OCI-LY7 (cell line): ENCODE measurements at regions not wholly inside any gene's neighbourhood (a gene's known extent, or its start where the extent isn't known, plus 50 kb on each side); places are given as distances from the start of the nearest gene placed in this dataset.
"Not testable (repeated sequence)": the region's sequence is repeated elsewhere in the genome, so short reads cannot be mapped to it uniquely, and the experiment has no call there.

ENCODE experiments used
- BruUV-seq: library from RNA; stranded (reverse); fragments of 400-500 nt; replicated peaks from 2 replicates; lab custom pipeline; 2021; lab: Mats Ljungman, UMichigan
- CTCF ChIA-PET: fragments of 300-600 bp; sonication (Branson Sonifier 250); formaldehyde crosslinking; loops from one replicate; lab custom pipeline; 2022; ENCODE audit warnings: antibody characterized with exemption; ENCODE audit not compliant: unreplicated experiment; lab: Charles Lee
- POLR2A ChIA-PET: fragments of 300-600 bp; sonication (Branson Sonifier 250); formaldehyde crosslinking; loops from one replicate; lab custom pipeline; 2022; ENCODE audit warnings: antibody characterized with exemption; lab: Charles Lee
- DNase-seq: peaks from one replicate; pipeline ENCODE4 v3.0.0-alpha.2; 2015; ENCODE audit warnings: low spot score
- H2AFZ ChIP-seq: fragments of 200-600 bp; sonication (generic), shearing (Covaris generic); 2 replicates; pipeline ENCODE4 v1.6.1; 2014; ENCODE audit warnings: mild to moderate bottlenecking, antibody characterized with exemption, low read length, moderate library complexity
- H3K27ac ChIP-seq: fragments of 200-600 bp; sonication (generic); 2 replicates; pipeline ENCODE4 v1.5.1; 2014; ENCODE audit warnings: mixed run types, low read depth, mild to moderate bottlenecking, moderate library complexity, low read length, inconsistent platforms; ENCODE audit not compliant: poor library complexity, severe bottlenecking
- H3K36me3 ChIP-seq: fragments of 200-600 bp; sonication (generic); 2 replicates; pipeline ENCODE4 v1.6.1; 2014; ENCODE audit warnings: mild to moderate bottlenecking, antibody characterized with exemption, low read length, moderate library complexity, mixed read lengths; ENCODE audit not compliant: insufficient read depth
- H3K4me1 ChIP-seq: fragments of 200-600 bp; sonication (generic); 2 replicates; pipeline ENCODE4 v1.5.1; 2014; ENCODE audit warnings: mild to moderate bottlenecking, low read length; ENCODE audit not compliant: insufficient read depth, poor library complexity, severe bottlenecking
- H3K4me2 ChIP-seq: fragments of 200-600 bp; sonication (generic); 2 replicates; pipeline ENCODE4 v1.6.1; 2014; ENCODE audit warnings: mild to moderate bottlenecking, low read length
- H3K4me3 ChIP-seq: fragments of 200-600 bp; sonication (generic); 2 replicates; pipeline ENCODE4 v1.5.1; 2014; ENCODE audit warnings: mild to moderate bottlenecking, low read depth, low read length; ENCODE audit not compliant: poor library complexity, severe bottlenecking
- H3K79me2 ChIP-seq: fragments of 200-600 bp; sonication (generic); 2 replicates; pipeline ENCODE4 v1.6.1; 2016; ENCODE audit warnings: low read depth, mild to moderate bottlenecking, low read length, moderate library complexity, mixed read lengths; ENCODE audit not compliant: insufficient read depth
- H3K9me2 ChIP-seq: fragments of 200-600 bp; sonication (generic); 2 replicates; pipeline ENCODE4 v1.6.1; 2016; ENCODE audit warnings: mild to moderate bottlenecking, low read length, mixed read lengths; ENCODE audit not compliant: insufficient read depth
- H3K9me3 ChIP-seq: fragments of 200-600 bp; sonication (generic); 2 replicates; pipeline ENCODE4 v1.6.1; 2014; ENCODE audit warnings: mild to moderate bottlenecking, mixed run types, low read length, mixed read lengths
- H4K20me1 ChIP-seq: fragments of 200-600 bp; sonication (generic); 2 replicates; pipeline ENCODE4 v1.6.1; 2014; ENCODE audit warnings: mild to moderate bottlenecking, antibody characterized with exemption, low read length, moderate library complexity, mixed read lengths; ENCODE audit not compliant: insufficient read depth
- EZH2phosphoT487 ChIP-seq: fragments of 200-600 bp; sonication (generic); IDR thresholded peaks from 2 replicates; pipeline ENCODE4 v1.6.1; 2018; ENCODE audit warnings: low read depth, borderline replicate concordance, mild to moderate bottlenecking, mixed run types, antibody characterized with exemption, low read length, moderate library complexity, mixed read lengths
- intact Hi-C: fragments of 100-400 bp; cut with micrococcal nuclease; formaldehyde crosslinking; loops from one replicate; pipeline ENCODE4 v1.10.0; 2022; ENCODE audit not compliant: unreplicated experiment
- TF ChIP-seq, protein P1 (sequence below): fragments of 200-600 bp; sonication (generic); conservative IDR thresholded peaks from 2 replicates; pipeline ENCODE4 v1.5.1; 2014; ENCODE audit warnings: mild to moderate bottlenecking, antibody characterized with exemption, low read length, moderate library complexity, mixed read lengths

DNA sequence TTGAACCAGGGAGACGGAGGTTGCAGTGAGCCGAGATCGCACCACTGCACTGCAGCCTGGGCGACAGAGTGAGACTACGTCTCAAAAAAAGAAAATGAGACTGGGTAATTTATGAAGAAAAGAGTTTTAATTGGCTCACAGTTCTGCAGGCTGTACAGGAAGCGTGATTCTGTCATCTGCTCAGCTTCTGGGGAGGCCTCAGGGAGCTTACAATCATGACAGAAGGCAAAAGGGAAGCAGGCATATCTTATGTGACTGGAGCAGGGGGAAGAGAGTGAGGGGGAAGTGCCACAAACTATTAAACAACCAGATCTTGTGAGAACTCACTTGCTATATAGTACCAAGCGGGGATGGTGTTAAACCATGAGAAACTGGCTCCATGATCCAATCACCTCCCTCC lies 1476.2 kb upstream of the DEFB115 start:
- CTCF ChIA-PET, POLR2A ChIA-PET, H4K20me1 ChIP-seq, H3K36me3 ChIP-seq, BruUV-seq, H3K4me3 ChIP-seq, H2AFZ ChIP-seq, H3K4me1 ChIP-seq, intact Hi-C loops, H3K27ac ChIP-seq, H3K79me2 ChIP-seq, H3K9me2 ChIP-seq, H3K9me3 ChIP-seq, H3K4me2 ChIP-seq, DNase-seq: not testable (repeated sequence)

DNA sequence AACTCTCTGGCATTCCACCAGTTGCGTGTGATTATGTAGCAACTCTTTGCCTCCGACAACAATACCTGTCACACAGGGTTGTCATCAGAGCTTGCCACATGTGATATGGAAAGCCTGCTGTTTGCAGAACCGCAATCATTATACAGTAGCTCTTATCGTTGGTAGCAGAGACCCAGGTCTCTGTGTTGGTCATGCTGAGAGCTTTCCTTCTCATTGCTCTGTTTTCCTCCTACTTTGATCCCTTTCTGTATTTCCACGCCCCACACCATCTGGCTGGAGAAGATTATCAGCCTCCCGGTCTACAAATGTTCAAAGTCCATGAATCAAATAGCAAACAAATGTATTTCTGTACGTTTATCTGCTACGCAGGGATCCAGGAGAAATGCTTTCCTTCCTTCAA lies 1475.6 kb upstream of the DEFB115 start:
- H3K79me2 ChIP-seq, POLR2A ChIA-PET, H3K36me3 ChIP-seq, H3K9me3 ChIP-seq, H3K9me2 ChIP-seq, H3K27ac ChIP-seq, CTCF ChIA-PET, H3K4me3 ChIP-seq, H3K4me1 ChIP-seq, DNase-seq, H3K4me2 ChIP-seq, BruUV-seq, H2AFZ ChIP-seq, H4K20me1 ChIP-seq, intact Hi-C loops: not testable (repeated sequence)

DNA sequence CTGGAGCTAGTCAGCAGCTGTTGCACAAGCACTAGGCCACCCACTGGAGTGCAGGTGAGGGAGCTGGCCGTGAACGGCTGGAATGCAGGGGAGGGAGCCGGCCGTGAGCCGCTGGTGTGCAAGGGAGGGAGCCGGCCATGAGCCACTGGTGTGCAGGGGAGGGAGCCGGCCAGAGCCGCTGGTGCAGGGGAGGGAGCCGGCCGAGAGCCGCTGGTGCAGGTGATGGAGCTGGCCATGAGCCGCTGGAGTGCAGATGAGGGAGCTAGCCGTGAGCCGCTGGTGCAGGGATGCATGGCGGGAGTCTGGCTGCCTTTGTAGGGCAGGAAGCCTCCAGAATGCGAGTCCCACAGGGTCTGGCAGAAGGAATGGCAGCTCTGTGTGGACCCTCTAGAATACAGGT lies 1470.0 kb upstream of the DEFB115 start:
- H3K9me2 ChIP-seq, H4K20me1 ChIP-seq, BruUV-seq, POLR2A ChIA-PET, intact Hi-C loops, DNase-seq, H3K79me2 ChIP-seq, H3K4me3 ChIP-seq, H3K27ac ChIP-seq, H3K4me1 ChIP-seq, H2AFZ ChIP-seq, H3K36me3 ChIP-seq, CTCF ChIA-PET, H3K9me3 ChIP-seq, H3K4me2 ChIP-seq: not testable (repeated sequence)

DNA sequence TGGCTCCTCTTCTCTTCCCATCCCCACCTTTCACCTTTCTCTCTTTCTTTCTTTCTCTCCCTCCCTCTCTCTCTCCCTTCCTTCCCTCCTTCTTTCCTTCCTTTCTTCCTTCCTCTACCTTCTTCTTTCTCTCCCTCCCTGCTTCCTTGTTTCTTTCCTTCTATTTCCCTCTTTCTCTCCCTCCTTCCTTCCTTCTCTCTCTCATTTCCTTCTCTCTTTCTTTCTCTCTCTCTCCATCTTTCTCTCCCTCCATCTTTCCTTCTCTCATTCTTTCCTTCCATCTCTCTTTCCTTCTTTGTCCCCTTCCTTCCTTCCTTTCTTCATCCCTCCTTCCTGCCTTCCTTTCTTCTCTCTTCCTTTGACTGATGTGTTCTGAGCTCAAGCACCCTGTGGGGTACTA lies 1467.0 kb upstream of the DEFB115 start:
- DNase-seq = no peak
- intact Hi-C loops = no loop called here
- CTCF ChIA-PET = no interaction called here

DNA sequence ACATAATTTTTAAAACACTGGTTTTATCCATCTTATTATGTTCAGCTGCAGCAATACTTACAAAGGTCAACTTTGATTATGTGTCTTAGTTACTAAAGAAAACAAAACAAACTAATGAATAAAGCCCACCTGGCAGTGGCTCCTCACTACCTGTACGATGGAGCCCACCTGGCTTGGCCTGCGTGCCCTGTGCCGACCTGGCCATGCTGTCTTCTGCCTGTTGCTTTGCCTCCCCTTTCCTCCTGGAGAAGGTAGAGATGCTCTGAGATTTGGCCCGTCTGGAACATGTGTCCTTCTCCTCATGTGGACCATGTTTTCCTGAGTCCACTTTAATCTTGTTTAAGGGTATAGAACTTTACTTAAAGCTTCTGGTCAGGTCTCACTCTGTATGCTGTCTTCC lies 1426.0 kb upstream of the DEFB115 start:
- BruUV-seq, intact Hi-C loops: not testable (repeated sequence)

More for the DNA sequence above, 1467.0 kb upstream of the DEFB115 start:
- H3K4me2 ChIP-seq = no peak overlapping the region
- no peaks in the 10 kb centered on the region for H3K9me2 ChIP-seq
- TF ChIP-seq, protein P1, sequence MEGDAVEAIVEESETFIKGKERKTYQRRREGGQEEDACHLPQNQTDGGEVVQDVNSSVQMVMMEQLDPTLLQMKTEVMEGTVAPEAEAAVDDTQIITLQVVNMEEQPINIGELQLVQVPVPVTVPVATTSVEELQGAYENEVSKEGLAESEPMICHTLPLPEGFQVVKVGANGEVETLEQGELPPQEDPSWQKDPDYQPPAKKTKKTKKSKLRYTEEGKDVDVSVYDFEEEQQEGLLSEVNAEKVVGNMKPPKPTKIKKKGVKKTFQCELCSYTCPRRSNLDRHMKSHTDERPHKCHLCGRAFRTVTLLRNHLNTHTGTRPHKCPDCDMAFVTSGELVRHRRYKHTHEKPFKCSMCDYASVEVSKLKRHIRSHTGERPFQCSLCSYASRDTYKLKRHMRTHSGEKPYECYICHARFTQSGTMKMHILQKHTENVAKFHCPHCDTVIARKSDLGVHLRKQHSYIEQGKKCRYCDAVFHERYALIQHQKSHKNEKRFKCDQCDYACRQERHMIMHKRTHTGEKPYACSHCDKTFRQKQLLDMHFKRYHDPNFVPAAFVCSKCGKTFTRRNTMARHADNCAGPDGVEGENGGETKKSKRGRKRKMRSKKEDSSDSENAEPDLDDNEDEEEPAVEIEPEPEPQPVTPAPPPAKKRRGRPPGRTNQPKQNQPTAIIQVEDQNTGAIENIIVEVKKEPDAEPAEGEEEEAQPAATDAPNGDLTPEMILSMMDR = no peak
- TF ChIP-seq EZH2phosphoT487 = no peak
- H3K79me2 ChIP-seq = no peaks in the 10 kb centered on the region
- no peak overlapping the region for H3K27ac ChIP-seq
- H3K36me3 ChIP-seq = no peaks in the 10 kb centered on the region
- no TSS peak for BruUV-seq
- no peaks in the 10 kb centered on the region for H3K9me3 ChIP-seq
- no peak overlapping the region for H2AFZ ChIP-seq
- H4K20me1 ChIP-seq = no peaks in the 10 kb centered on the region
- POLR2A ChIA-PET = no interaction called here
- no peaks in the 10 kb centered on the region for H3K4me1 ChIP-seq
- no peak overlapping the region for H3K4me3 ChIP-seq

DNA sequence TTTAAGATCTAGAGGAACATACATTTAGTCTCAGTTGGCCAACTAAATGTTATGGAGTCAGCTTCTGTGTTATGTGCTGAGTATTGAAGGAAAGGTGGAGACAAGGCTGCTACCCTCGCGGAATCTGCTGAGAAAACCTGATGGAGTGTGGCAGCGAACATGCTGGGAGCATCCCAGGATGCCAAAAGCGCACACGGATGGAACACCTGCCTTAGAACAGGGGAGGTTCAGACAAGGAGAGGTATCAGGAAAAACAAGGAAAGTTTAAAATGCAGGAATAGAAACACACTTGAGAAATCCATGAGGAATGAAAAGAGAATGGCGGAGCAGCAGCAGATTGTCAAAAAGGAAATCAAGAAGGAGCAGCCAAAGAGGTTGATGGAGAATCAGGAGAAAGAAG lies 1389.5 kb upstream of the DEFB115 start:
- H4K20me1 ChIP-seq, DNase-seq, H3K4me2 ChIP-seq, CTCF ChIA-PET, H3K79me2 ChIP-seq, BruUV-seq, H3K4me3 ChIP-seq, H3K36me3 ChIP-seq, POLR2A ChIA-PET, H3K27ac ChIP-seq, H2AFZ ChIP-seq, H3K9me3 ChIP-seq, H3K9me2 ChIP-seq, H3K4me1 ChIP-seq: not testable (repeated sequence)
- intact Hi-C loops = loop anchor here (5.0 kb wide), 1 partner anchor 746 kb away; no protein-coding TSS in a partner anchor

More for the DNA sequence above, 1426.0 kb upstream of the DEFB115 start:
- H2AFZ ChIP-seq, H3K79me2 ChIP-seq, H3K9me2 ChIP-seq, CTCF ChIA-PET, H3K36me3 ChIP-seq, POLR2A ChIA-PET, H3K9me3 ChIP-seq, H3K4me1 ChIP-seq, H3K27ac ChIP-seq, DNase-seq, H3K4me3 ChIP-seq, H4K20me1 ChIP-seq, H3K4me2 ChIP-seq: not testable (repeated sequence)
